HepG2 (cell line): ENCODE measurements at regions not wholly inside any gene's neighbourhood (a gene's known extent, or its start where the extent isn't known, plus 50 kb on each side); places are given as distances from the start of the nearest gene placed in this dataset.

Source experiments
- ATAC-seq: fragments of 200-7000 bp; cut with Tn5 transposase; 3 replicates; pipeline ENCODE4 v1.9.1; 2020; ENCODE audit warnings: mild to moderate bottlenecking, moderate library complexity
- BruUV-seq: library from RNA; stranded (reverse); fragments of 400-500 nt; replicated peaks from 2 replicates; lab custom pipeline; 2021; lab: Mats Ljungman, UMichigan
- CTCF ChIA-PET: fragments of 300-600 bp; formaldehyde crosslinking; extraction: SDS; loops from one replicate; lab custom pipeline; 2021; ENCODE audit warnings: low total read pairs, inconsistent platforms, low intra/inter-chr PET ratio; lab: Yijun Ruan, JAX
- POLR2A ChIA-PET: fragments of 350-600 bp; sonication (Branson Sonifier 250); formaldehyde crosslinking; loops from one replicate; lab custom pipeline; 2020; ENCODE audit warnings: antibody characterized with exemption, inconsistent platforms; lab: Yijun Ruan, JAX
- DNase-seq: peaks from one replicate; pipeline ENCODE4 v3.0.0-alpha.2; 2015; ENCODE audit warnings: low spot score
- FAIRE-seq: peaks from 3 replicates; lab custom pipeline; 2011; peaks lifted over from hg19 to GRCh38; lab: Jason Lieb, UNC
- H2AFZ ChIP-seq: one replicate; pipeline ENCODE4 v1.6.1; 2011; ENCODE audit warnings: low read length, inconsistent platforms
- H3K27ac ChIP-seq: fragments of 300-600 bp; 3 replicates; pipeline ENCODE4 v1.8.0; 2011; ENCODE audit warnings: mixed run types, mild to moderate bottlenecking, mixed read lengths, low read length, inconsistent platforms; ENCODE audit not compliant: insufficient read depth; ENCODE audit errors: extremely low read length
- H3K27me3 ChIP-seq, 2 experiments: fragments of 200-600 bp in 1 of 2; 2 replicates in 1 of 2; 3 replicates in 1 of 2; pipeline versions ENCODE4 v1.6.0 to v1.8.0; 2011; ENCODE audit warnings: low read length in 2 of 2, mild to moderate bottlenecking in 2 of 2, moderate library complexity in 2 of 2, inconsistent platforms in 1 of 2; ENCODE audit not compliant: insufficient read depth in 2 of 2, control insufficient read depth in 1 of 2
- H3K36me3 ChIP-seq, 2 experiments: fragments of 200-600 bp in 1 of 2; replicated peaks in 1 of 2; 2 replicates in 1 of 2; 3 replicates in 1 of 2; pipeline versions ENCODE4 v1.5.1 to v1.8.0; 2011; ENCODE audit warnings: low read length in 2 of 2, inconsistent platforms in 1 of 2; ENCODE audit not compliant: insufficient read depth in 2 of 2, control insufficient read depth in 1 of 2
- H3K4me1 ChIP-seq: 2 replicates; pipeline ENCODE4 v1.5.1; 2012; ENCODE audit warnings: low read length, inconsistent platforms; ENCODE audit not compliant: insufficient read depth
- H3K4me2 ChIP-seq: 2 replicates; pipeline ENCODE4 v1.6.0; 2011; ENCODE audit warnings: low read depth, low read length, inconsistent platforms
- H3K4me3 ChIP-seq, 3 experiments: fragments of 200-600 bp in 1 of 3; sonication (generic), shearing (Covaris generic) in 1 of 3; replicated peaks in 1 of 3; 2 replicates each; pipeline ENCODE4 v1.5.1; 2011 to 2016; ENCODE audit warnings: low read length in 3 of 3, inconsistent platforms in 2 of 3, low read depth in 2 of 3, mild to moderate bottlenecking in 2 of 3, control low read depth in 1 of 3, mixed read lengths in 1 of 3; ENCODE audit not compliant: insufficient read depth in 1 of 3
- H3K79me2 ChIP-seq: one replicate; pipeline ENCODE4 v1.6.1; 2011; ENCODE audit warnings: low read length, inconsistent platforms; ENCODE audit not compliant: insufficient read depth
- H3K9ac ChIP-seq: 2 replicates; pipeline ENCODE4 v1.6.0; 2011; ENCODE audit warnings: mild to moderate bottlenecking, low read depth, low read length, inconsistent platforms; ENCODE audit not compliant: insufficient read depth
- H3K9me3 ChIP-seq: 2 replicates; pipeline ENCODE4 v1.5.1; 2012; ENCODE audit warnings: mild to moderate bottlenecking, low read length
- H4K20me1 ChIP-seq: 2 replicates; pipeline ENCODE4 v1.6.0; 2011; ENCODE audit warnings: inconsistent platforms, mild to moderate bottlenecking, low read length, moderate library complexity; ENCODE audit not compliant: insufficient read depth
- ADNP ChIP-seq: sonication (generic); formaldehyde crosslinking; IDR thresholded peaks from 2 replicates; pipeline ENCODE4 v1.4.0; 2020; ENCODE audit warnings: missing genetic modification reagents
- ARNT ChIP-seq: fragments of 450-650 bp; IDR thresholded peaks from 2 replicates; pipeline ENCODE4 v1.6.1; 2017
- CCAR2 ChIP-seq: fragments of 200-400 bp; formaldehyde crosslinking; optimal IDR thresholded peaks from 2 replicates; pipeline ENCODE3; 2018; ENCODE audit warnings: low read depth, mild to moderate bottlenecking, low read length, moderate library complexity
- CENPX ChIP-seq: sonication (generic); formaldehyde crosslinking; IDR thresholded peaks from 2 replicates; pipeline ENCODE4 v1.9.0; 2021; ENCODE audit warnings: mild to moderate bottlenecking, missing genetic modification reagents, moderate library complexity
- HNF4G ChIP-seq, 2 experiments: sonication (generic) in 1 of 2; formaldehyde crosslinking in 1 of 2; IDR thresholded peaks; 2 replicates each; pipeline versions ENCODE4 v1.4.0 to v1.6.1; 2011 to 2020; ENCODE audit warnings: borderline replicate concordance in 2 of 2, low read depth in 2 of 2, mild to moderate bottlenecking in 2 of 2, low read length in 1 of 2, missing genetic modification reagents in 1 of 2, moderate library complexity in 1 of 2
- HNRNPH1 ChIP-seq: fragments of 200-400 bp; formaldehyde crosslinking; optimal IDR thresholded peaks from 2 replicates; pipeline ENCODE3; 2017; ENCODE audit warnings: mild to moderate bottlenecking, low read depth, low read length
- HNRNPUL1 ChIP-seq: fragments of 200-400 bp; formaldehyde crosslinking; IDR thresholded peaks from 2 replicates; pipeline ENCODE4 v1.6.1; 2017; ENCODE audit warnings: low read depth, mild to moderate bottlenecking, low read length, moderate library complexity
- KLF16 ChIP-seq, 2 experiments: sonication (generic) in 1 of 2; formaldehyde crosslinking in 1 of 2; IDR thresholded peaks; 2 replicates each; pipeline versions ENCODE4 v1.6.1 to v1.8.0; 2016 to 2023; ENCODE audit warnings: missing genetic modification reagents in 2 of 2, missing compliant biosample characterization in 1 of 2
- PAWR ChIP-seq: sonication (generic); formaldehyde crosslinking; IDR thresholded peaks from 2 replicates; pipeline ENCODE4 v1.4.0; 2020; ENCODE audit warnings: missing genetic modification reagents, mild to moderate bottlenecking, borderline replicate concordance
- SMAD3 ChIP-seq: sonication (generic); formaldehyde crosslinking; IDR thresholded peaks from 2 replicates; pipeline ENCODE4 v1.4.0; 2020; ENCODE audit warnings: missing genetic modification reagents
- STAG1 ChIP-seq: sonication (generic); formaldehyde crosslinking; IDR thresholded peaks from 2 replicates; pipeline ENCODE4 v1.4.0; 2020; ENCODE audit warnings: missing genetic modification reagents
- ZNF383 ChIP-seq: sonication (generic); formaldehyde crosslinking; IDR thresholded peaks from 2 replicates; pipeline ENCODE4 v1.4.0; 2020; ENCODE audit warnings: missing genetic modification reagents, mild to moderate bottlenecking, borderline replicate concordance
- ZNF546 ChIP-seq: sonication (generic); formaldehyde crosslinking; conservative IDR thresholded peaks from 2 replicates; pipeline ENCODE4 v1.8.1; 2023; ENCODE audit warnings: mild to moderate bottlenecking, missing genetic modification reagents
- ZNF562 ChIP-seq: sonication (generic); formaldehyde crosslinking; IDR thresholded peaks from 2 replicates; pipeline ENCODE4 v1.8.0; 2022; ENCODE audit warnings: missing genetic modification reagents, borderline replicate concordance
- ZNF569 ChIP-seq: sonication (generic); formaldehyde crosslinking; IDR thresholded peaks from 2 replicates; pipeline ENCODE4 v1.5.0; 2020; ENCODE audit warnings: mild to moderate bottlenecking, missing genetic modification reagents, moderate library complexity, borderline replicate concordance
- ZNF670 ChIP-seq: sonication (generic); formaldehyde crosslinking; IDR thresholded peaks from 2 replicates; pipeline ENCODE4 v1.8.0; 2022; ENCODE audit warnings: mild to moderate bottlenecking, missing genetic modification reagents, borderline replicate concordance
- ZNF672 ChIP-seq: sonication (generic); formaldehyde crosslinking; IDR thresholded peaks from 2 replicates; pipeline ENCODE4 v1.8.1; 2022; ENCODE audit warnings: missing genetic modification reagents
- ZNF724P ChIP-seq: sonication (generic); formaldehyde crosslinking; IDR thresholded peaks from 2 replicates; pipeline ENCODE4 v1.8.0; 2022; ENCODE audit warnings: missing genetic modification reagents, borderline replicate concordance
- whole genome bisulfite sequencing: methylation state at CpG from one replicate; pipeline ENCODE4 v1.1.6; 2017; ENCODE audit warnings: low lambda C conversion rate; 5-methylcytosine and 5-hydroxymethylcytosine counted together
- in situ Hi-C: cut with HindIII; loops from 2 replicates; pipeline ENCODE4 v1.10.0; 2017; ENCODE audit warnings: low pct_unique_long_range_greater_than_20kb; ENCODE audit not compliant: extremely low pct_ligation_motif_present
- intact Hi-C: fragments of 100-400 bp; cut with micrococcal nuclease; formaldehyde crosslinking; loops from one replicate; pipeline ENCODE4 v1.10.0; 2022; ENCODE audit not compliant: unreplicated experiment

GRCh38 chr5:147177125-147177840 is 57.5 kb upstream of the STK32A start:
- Histone ChIP-seq H3K4me3 (no peak overlapping the region), H3K79me2 (no peaks in the 10 kb centered on the region), H3K4me1 (peaks cover 50% of the 10 kb centered on the region), H3K9ac (no peak overlapping the region), H3K27ac (no peak overlapping the region), H3K4me2 (no peak overlapping the region), H3K36me3 (no peaks in the 10 kb centered on the region), H4K20me1 (no peaks in the 10 kb centered on the region), H3K27me3 (no peaks in the 10 kb centered on the region), H3K9me3 (no peaks in the 10 kb centered on the region), H2AFZ (no peak overlapping the region)
- in situ Hi-C loops (loop anchor here (25.0 kb wide), 1 partner anchor 515 kb away; no protein-coding TSS in a partner anchor), intact Hi-C loops (loop anchor here (10.0 kb wide), 1 partner anchor 972 kb away; the partner anchor contains the start of gene RBM27)
- TF ChIP-seq ZNF569 (CRISPR knock-in tag) (no peak), PAWR (CRISPR knock-in tag) (no peak)
- no peak for DNase-seq
- no peak for FAIRE-seq
- WGBS: 79% methylated on average over 5 of the region's 6 CpGs
- no peak for ATAC-seq
- ChIA-PET CTCF (no interaction called here), POLR2A (no interaction called here)
- no TSS peak for BruUV-seq

GRCh38 chr5:147179562-147180147 is 55.2 kb upstream of the STK32A start:
- ATAC-seq (no peak), FAIRE-seq (no peak), DNase-seq (no peak)
- Histone ChIP-seq H3K9me3 (no peaks in the 10 kb centered on the region), H3K36me3 (no peaks in the 10 kb centered on the region), H3K4me2 (no peak overlapping the region), H3K27me3 (no peaks in the 10 kb centered on the region), H4K20me1 (no peaks in the 10 kb centered on the region), H2AFZ (no peak overlapping the region), H3K4me1 (peaks cover 31% of the 10 kb centered on the region), H3K79me2 (no peaks in the 10 kb centered on the region), H3K27ac (no peak overlapping the region), H3K9ac (no peak overlapping the region), H3K4me3 (no peak overlapping the region)
- BruUV-seq: no TSS peak
- intact Hi-C loops (loop anchor here (10.0 kb wide), 1 partner anchor 975 kb away; the partner anchor contains the start of gene RBM27), in situ Hi-C loops (loop anchor here (10.0 to 25.0 kb wide), 2 partner anchors 517 to 635 kb away; no protein-coding TSS in a partner anchor)
- WGBS: 79% methylated on average over 3 of the region's 3 CpGs
- TF ChIP-seq ZNF546 (CRISPR knock-in tag) (no peak), KLF16 (CRISPR knock-in tag; IDR thresholded peaks at IDR 0.05) (no peak), ZNF383 (CRISPR knock-in tag) (no peak), CENPX (CRISPR knock-in tag) (no peak), CCAR2 (no peak), STAG1 (CRISPR knock-in tag) (no peak), ARNT (no peak), HNRNPH1 (no peak), HNRNPUL1 (no peak), HNF4G (IDR thresholded peaks at IDR 0.05; ENCODE audit: borderline replicate concordance, low read depth, low read length) (no peak), HNF4G (CRISPR knock-in tag; IDR thresholded peaks at IDR 0.05; ENCODE audit: borderline replicate concordance, low read depth) (no peak), ADNP (CRISPR knock-in tag) (no peak), ZNF672 (no peak), ZNF670 (CRISPR knock-in tag) (no peak), ZNF724P (CRISPR knock-in tag) (no peak), ZNF562 (CRISPR knock-in tag) (no peak), SMAD3 (no peak)
- ChIA-PET CTCF (no interaction called here), POLR2A (no interaction called here)
